Heart left ventricle (tissue), 13 donors: ENCODE measurements at regions not wholly inside any gene's neighbourhood (a gene's known extent, or its start where the extent isn't known, plus 50 kb on each side); places are given as distances from the start of the nearest gene placed in this dataset.

Experiments
- CTCF ChIP-seq, 12 donors: fragments of 200-600 bp; sonication (generic) in 4 of 12; IDR thresholded peaks; one replicate each; pipeline versions ENCODE4 v1.5.0 to v1.8.0; 2018 to 2022; ENCODE audit warnings: antibody characterized with exemption in 12 of 12, mild to moderate bottlenecking in 5 of 12
- POLR2A ChIP-seq, 2 donors: fragments of 450-650 bp; IDR thresholded peaks; one replicate each; pipeline ENCODE4 v1.6.1; 2017; ENCODE audit warnings: antibody characterized with exemption in 2 of 2, mild to moderate bottlenecking in 2 of 2, moderate library complexity in 2 of 2
- donor health status: ischemic (EF 13 %, LVEDD 7.1; RV severe dilation, severe dysfunction).
- donor health status: DM: no; HTN: yes; CAD: no.
- donor health status: DM: no; HTN: no; CAD: no.
- donor health status: ischemic (EF 25% LVEDD 6.9; RV normal size, moderate dysfunction).
- donor health status: ischemic (EF 25% LVEDD 5.7; RV mildly dilated, moderate dysfunction).
- donor health status: ischemic (EF 35%, LVEDD 5.7; RV mildly dilated, moderate dysfunction).
- donor health status: nonischemic (EF 11% LVEDD 7.7; RV severe dilation, severe dysfunction).
- donor health status: DM: yes; HTN: yes; CAD: no.
- donor health status: PGD.
- donor health status: ischemic (EF 29% LVEDD 5.4; RV normal size, mild dysfunction).
- donor health status: nonischemic (EF 23%, LVEDD 6.1; RV moderate dilation, normal function).

GRCh38 chr5:99775189-99775588 lies 760.0 kb upstream of the FAM174A start:
- TF ChIP-seq POLR2A (IDR thresholded peaks at IDR 0.05) (no peak), CTCF (IDR thresholded peaks at IDR 0.05) (no peak)
